ENCODE measurements at regions not wholly inside any gene's neighbourhood (a gene's known extent, or its start where the extent isn't known, plus 50 kb on each side); places are given as distances from the start of the nearest gene placed in this dataset.
A peak's percentile ranks its signal among the peaks of the same experiment; 100 is the strongest.
"Not testable (repeated sequence)": the region's sequence is repeated elsewhere in the genome, so short reads cannot be mapped to it uniquely, and the experiment has no call there.

- intact Hi-C loops (cut with DNase I) = no loop called here
These were observed 156.4 kb downstream of the ZFP36L2 start for GRCh38 chr2:43070030-43070429.

GRCh38 chr2:43068631-43069517, 157.5 kb downstream of the ZFP36L2 start:
- no peak for DNase-seq
- intact Hi-C loops (cut with DNase I) = no loop called here
- no peak for ATAC-seq (ENCODE audit: poor library complexity)

More at GRCh38 chr2:43070030-43070429, 156.4 kb downstream of the ZFP36L2 start:
- ATAC-seq (ENCODE audit: poor library complexity) (peak; percentile 38), DNase-seq (peak; percentile 81)

DNA sequence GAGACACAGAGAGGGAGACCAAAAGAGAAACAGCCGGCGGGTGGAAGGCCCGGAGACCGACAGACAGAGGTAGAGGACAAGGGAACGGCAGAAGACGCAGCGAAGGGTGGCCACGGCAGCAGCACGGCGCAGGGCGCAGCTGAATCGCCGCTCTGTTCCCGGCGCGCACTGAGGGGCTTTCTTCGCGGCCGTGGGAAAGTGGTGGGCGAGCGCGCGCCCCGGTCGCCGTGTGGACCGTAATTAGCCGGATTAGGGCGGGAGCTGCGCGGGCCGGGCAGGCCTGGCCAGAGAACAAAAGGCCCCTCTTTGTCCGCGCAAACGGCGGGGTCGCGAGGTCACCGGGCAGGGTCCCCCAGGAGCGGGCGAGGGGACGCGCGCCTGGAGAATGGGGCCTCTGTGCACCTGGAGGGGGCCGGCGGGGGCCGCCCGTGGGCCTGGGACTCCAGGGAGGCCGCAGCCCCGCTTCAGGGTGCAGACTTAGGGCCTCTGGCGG, 158.3 kb downstream of the ZFP36L2 start:
- ATAC-seq (ENCODE audit: poor library complexity) (no peak), DNase-seq (no peak)
- intact Hi-C loops (cut with DNase I) = no loop called here

GRCh38 chr2:43067254-43068040, 159.0 kb downstream of the ZFP36L2 start:
- ATAC-seq (ENCODE audit: poor library complexity) (no peak), DNase-seq (no peak)
- intact Hi-C loops (cut with DNase I) = no loop called here

DNA sequence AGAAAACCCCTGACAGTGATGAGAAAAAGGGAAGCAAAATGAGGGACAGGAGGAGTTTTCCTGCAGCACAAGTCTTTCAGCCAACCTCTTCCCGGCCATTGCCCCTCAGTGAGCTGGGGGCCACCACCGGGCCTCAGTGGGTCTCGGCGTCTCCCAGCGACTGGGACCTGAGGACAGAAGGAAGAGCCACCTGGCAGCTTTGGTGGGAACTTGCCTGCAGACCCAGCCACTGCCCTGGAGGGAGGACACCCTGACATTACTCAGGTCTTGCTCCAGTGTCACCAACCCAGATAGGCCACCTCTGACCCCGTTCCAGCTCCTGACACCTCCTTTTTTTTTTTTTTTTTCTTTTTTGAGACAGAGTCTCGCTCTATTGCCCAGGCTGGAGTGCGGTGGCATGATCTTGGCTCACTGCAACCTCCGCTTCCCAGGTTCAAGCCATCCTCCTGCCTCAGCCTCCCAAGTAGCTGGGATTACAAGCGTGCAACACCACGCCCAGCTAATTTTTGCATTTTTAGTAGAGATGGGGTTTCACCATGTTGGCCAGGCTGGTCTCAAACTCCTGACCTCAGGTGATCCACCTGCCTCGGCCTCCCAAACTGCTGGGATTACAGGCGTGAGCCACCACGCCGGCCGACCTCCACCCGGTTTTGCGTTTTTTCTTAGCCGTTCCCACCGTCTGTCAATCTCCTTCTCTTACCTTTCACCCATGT, 159.7 kb downstream of the ZFP36L2 start:
- ATAC-seq (ENCODE audit: poor library complexity); intact Hi-C loops (cut with DNase I); DNase-seq: not testable (repeated sequence)

DNA sequence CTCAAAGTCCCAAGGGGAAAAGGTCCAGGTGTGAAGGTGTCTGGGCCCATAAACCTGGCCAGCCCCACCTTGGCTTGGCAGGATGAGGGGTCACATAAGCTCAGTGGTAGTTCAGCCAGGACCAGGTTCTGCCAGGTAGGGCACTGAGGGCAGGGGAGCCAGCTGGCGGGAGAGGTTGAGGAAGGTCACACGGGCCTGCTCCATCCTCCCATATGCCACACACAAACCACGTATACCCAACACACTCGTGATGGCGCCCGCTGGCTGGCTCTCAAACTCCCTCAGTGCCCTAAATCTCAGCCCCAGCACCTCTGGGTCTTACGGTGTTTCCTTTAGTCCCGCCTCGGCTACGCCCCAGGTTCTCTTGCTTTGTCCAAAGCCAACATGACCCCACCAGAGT, 160.5 kb downstream of the ZFP36L2 start:
- intact Hi-C loops (cut with DNase I) = no loop called here
- ATAC-seq (ENCODE audit: poor library complexity) (no peak), DNase-seq (no peak)

- ATAC-seq (ENCODE audit: poor library complexity) (no peak), DNase-seq (no peak)
- intact Hi-C loops (cut with DNase I) = no loop called here
These were observed 161.4 kb downstream of the ZFP36L2 start for GRCh38 chr2:43065036-43065435.

DNA sequence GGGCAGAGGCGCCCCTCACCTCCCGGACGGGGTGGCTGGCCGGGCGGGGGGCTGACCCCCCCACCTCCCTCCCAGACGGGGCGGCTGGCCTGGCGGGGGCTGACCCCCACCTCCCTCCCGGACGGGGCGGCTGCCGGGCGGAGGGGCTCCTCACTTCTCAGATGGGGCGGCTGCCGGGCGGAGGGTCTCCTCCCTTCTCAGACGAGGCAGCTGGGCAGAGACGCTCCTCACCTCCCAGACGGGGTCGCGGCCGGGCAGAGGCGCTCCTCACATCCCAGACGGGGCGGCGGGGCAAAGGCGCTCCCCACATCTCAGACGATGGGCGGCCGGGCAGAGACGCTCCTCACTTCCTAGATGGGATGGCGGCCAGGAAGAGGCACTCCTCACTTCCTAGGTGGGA, 163.3 kb downstream of the ZFP36L2 start:
- intact Hi-C loops (cut with DNase I); ATAC-seq (ENCODE audit: poor library complexity); DNase-seq: not testable (repeated sequence)

- DNase-seq (no peak), ATAC-seq (ENCODE audit: poor library complexity) (no peak)
- intact Hi-C loops (cut with DNase I) = no loop called here
These were observed 164.3 kb downstream of the ZFP36L2 start for GRCh38 chr2:43062058-43062457.

- no peak for ATAC-seq (ENCODE audit: poor library complexity)
- no peak for DNase-seq
- intact Hi-C loops (cut with DNase I) = no loop called here
These were observed 165.9 kb downstream of the ZFP36L2 start for GRCh38 chr2:43060390-43061016.

DNA sequence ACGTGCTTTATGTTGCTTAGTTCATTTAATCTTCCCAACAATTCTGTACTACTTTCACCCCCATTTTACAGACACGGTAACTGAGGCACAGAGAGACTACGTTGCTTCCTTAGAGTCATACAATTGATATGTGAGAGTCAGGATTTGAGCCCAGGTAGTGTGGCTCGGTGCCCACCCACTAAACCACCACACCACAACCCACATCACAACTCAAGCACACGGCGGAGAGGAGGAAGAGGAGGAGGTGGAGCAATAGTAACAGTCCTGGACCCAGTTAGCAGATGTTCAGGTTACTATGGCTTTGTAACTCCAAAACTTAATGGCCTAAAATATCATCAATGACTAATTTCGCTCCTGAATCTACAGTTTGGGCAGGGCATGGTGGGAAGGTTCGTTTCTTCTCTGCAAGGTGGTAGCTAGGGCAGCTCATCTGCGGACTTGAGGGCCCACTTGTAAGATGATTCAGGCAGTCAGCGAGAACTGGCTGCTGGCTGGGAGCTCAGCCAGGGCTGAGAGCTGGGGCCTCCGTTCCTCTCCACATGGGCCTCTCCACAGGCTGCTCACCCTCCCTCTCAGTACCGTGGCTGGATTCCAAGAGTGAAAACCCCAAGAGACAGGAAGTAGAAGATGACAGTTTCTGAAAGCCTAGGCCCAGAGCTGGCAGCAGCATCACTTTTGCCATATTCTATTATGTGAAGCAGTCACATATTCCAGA, 167.1 kb downstream of the ZFP36L2 start:
- intact Hi-C loops (cut with DNase I) = no loop called here
- ATAC-seq (ENCODE audit: poor library complexity) (peak; percentile 93), DNase-seq (peak; percentile 88)

GRCh38 chr2:43058726-43059110, 167.7 kb downstream of the ZFP36L2 start:
- ATAC-seq (ENCODE audit: poor library complexity) (no peak), DNase-seq (no peak)
- intact Hi-C loops (cut with DNase I) = no loop called here

GRCh38 chr2:43057742-43058725, 168.4 kb downstream of the ZFP36L2 start:
- ATAC-seq (ENCODE audit: poor library complexity) = no peak
- DNase-seq = no peak
- intact Hi-C loops (cut with DNase I) = no loop called here

GRCh38 chr2:43057026-43057741, 169.2 kb downstream of the ZFP36L2 start:
- intact Hi-C loops (cut with DNase I) = no loop called here
- ATAC-seq (ENCODE audit: poor library complexity) (peak; percentile 80), DNase-seq (peak; percentile 81)

- ATAC-seq (ENCODE audit: poor library complexity) = no peak
- DNase-seq = no peak
These were observed 170.4 kb downstream of the ZFP36L2 start for GRCh38 chr2:43055985-43056384.

More at GRCh38 chr2:43055985-43056384, 170.4 kb downstream of the ZFP36L2 start:
- intact Hi-C loops (cut with DNase I) = no loop called here

Data from Right ventricle myocardium superior (tissue), 1 donor.